GM19455 (cell line): ENCODE measurements at regions not wholly inside any gene's neighbourhood (a gene's known extent, or its start where the extent isn't known, plus 50 kb on each side); places are given as distances from the start of the nearest gene placed in this dataset.
"Not testable (repeated sequence)": the region's sequence is repeated elsewhere in the genome, so short reads cannot be mapped to it uniquely, and the experiment has no call there.

Experiments
- ATAC-seq: cut with Tn5 transposase; IDR thresholded peaks from one replicate; pipeline ENCODE4 v1.9.1; 2021; ENCODE audit not compliant: unreplicated experiment

GRCh38 chr1:60893136-60893930, 189.0 kb upstream of the NFIA start:
- no peak for ATAC-seq

DNA sequence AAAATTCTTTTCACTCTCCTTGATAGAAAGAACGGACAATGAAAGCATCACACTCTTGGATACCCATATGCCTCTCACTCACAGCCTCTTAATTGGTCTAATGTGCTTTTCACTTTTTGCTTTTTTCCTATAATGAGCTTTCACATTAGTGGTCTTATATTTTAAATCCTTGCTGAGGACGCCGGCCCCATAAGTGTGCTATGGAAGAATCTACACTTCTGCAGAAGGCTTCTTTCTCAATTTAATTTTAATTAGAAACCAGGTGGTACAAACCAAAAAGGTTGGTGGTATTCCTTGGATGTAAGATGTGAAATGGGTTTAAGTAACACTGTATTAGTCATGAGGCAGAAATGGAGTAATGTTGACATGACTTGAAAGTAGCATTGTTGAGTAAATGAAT, 190.6 kb upstream of the NFIA start:
- ATAC-seq = no peak

GRCh38 chr1:60891281-60891680, 191.1 kb upstream of the NFIA start:
- no peak for ATAC-seq

DNA sequence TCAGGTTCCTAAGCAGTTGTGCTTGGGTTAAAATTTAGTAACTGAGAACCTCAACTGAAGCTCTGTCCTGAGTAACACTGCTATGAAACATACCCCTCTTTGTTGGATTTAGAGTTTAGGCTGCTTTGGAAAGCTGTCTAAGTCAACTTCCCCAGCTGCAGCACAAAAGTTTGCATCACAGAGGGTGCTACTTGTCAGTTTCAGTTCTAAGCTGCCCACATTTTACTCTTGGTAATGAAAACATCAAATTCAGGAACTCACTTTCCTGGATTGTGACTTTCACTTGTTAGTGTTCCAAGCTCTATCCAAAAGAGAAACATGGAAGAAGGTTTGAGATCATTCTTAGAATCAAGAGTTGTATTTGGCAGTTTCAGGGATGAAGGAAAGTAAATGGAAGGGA, 191.7 kb upstream of the NFIA start:
- ATAC-seq = no peak

DNA sequence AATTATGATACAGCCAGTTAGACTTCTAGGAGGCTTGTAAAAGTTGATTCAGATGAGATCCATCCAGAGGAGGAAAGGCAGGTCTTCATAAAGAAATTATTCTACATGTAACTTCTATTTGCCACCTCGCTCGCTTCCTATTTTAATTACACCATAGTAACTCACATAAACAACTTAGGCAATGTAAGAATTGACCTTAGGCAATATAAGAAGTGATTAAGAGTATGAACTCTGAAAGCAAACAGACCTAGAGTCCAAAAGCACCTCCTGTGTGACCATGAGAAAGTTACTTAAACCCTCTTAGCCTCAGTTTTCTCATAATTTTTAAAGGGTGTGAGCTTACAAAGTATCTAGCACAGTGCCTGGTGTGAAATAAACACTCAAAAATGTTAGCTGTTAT, 192.7 kb upstream of the NFIA start:
- no peak for ATAC-seq

DNA sequence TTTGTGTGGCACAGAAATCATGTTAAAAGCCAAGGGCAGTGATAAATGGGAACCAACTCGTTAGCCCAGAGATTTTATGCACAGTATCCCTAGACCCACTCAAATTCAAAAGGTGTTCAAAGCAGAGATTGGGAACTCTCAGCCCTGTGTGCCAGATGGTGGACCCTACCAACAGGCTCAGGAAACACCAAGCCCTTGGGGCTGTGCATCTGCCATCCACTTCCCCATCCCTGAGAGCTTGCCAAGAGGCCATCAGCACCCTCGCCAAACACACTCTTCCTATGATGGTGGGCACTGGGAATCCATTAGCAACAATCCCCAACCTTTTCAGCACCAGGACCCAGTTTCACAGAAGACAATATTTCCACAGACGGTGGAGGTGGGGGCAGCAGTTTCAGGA, 194.2 kb upstream of the NFIA start:
- no peak for ATAC-seq

GRCh38 chr1:60886793-60887331, 195.5 kb upstream of the NFIA start:
- no peak for ATAC-seq

- ATAC-seq = no peak
Measured at GRCh38 chr1:60886090-60886489, 196.3 kb upstream of the NFIA start.

DNA sequence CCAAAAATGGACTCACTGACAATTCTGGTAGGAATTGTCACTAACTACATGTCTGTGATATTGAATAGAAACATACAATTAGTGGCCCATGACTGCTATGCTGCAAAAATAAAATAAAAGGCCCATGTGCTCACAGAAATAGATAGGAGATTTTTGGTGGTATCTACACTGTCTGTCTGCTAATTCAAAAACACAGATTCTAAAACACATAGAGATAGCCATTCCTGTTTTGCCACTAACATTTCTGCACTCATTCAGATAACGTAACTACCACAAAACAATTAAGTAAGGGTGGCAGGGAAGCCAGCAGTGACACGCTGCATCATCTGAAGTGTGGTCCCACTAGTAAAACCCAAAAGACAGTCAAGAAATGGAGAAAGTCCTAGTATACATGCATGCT, 202.2 kb upstream of the NFIA start:
- no peak for ATAC-seq

- no peak for ATAC-seq
Measured at GRCh38 chr1:60878323-60878722, 204.0 kb upstream of the NFIA start.

- no peak for ATAC-seq
Measured at GRCh38 chr1:60877376-60877775, 205.0 kb upstream of the NFIA start.

DNA sequence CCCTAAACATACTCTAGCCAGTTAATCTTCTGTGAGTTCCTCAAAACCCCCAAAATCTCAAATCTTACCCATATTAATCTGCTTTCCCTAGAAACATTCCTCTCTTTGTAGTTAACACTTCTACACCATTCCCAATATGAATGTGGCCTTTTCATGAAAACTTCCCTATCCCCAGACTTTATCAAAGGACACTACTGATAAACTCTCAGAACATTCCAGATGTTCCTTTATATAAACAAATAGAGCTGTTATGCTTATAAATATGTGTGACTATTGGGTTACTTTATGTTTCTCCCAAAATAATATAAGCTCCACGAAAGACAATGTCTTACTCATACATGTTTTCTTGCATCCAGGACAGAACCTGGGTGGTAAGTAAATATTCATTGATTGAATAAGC, 205.4 kb upstream of the NFIA start:
- ATAC-seq = no peak

DNA sequence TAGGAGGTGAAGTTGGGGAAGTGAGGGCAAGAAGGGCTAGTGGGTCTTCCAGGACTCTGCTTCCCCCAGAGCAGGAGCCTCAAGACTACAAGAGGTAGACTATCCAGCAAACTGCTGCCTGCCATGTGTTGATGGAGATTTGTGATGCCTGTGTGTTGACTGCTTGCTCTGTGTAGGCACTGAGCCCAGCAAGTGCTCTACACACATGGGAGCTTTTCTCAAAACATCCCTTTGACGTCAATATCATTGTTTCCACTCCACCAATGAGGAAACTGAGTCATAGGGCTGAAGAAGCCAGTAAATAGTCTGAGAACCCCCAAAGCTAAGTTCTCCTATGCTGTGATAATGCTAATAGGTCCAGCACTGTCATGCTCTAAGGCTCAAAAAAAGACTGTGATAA, 207.2 kb upstream of the NFIA start:
- no peak for ATAC-seq

DNA sequence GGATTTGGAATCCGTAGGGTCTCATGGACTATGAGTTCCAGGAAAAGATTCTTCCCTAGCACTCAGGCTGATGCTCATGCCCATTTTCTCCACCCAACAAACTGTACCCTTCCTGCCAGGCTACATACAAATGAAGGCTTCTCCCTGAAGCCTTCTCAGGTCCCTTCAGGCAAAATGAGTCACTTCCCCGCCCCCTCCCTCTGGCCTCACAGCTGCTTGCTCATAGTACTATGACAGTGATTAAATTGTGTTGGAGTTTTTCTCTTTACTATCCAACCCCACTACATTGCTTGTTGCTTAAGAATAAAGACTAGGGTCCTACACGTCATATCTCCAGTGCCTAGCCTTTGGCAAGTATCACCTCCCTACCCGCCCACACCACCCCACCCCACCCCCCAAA, 207.6 kb upstream of the NFIA start:
- no peak for ATAC-seq

DNA sequence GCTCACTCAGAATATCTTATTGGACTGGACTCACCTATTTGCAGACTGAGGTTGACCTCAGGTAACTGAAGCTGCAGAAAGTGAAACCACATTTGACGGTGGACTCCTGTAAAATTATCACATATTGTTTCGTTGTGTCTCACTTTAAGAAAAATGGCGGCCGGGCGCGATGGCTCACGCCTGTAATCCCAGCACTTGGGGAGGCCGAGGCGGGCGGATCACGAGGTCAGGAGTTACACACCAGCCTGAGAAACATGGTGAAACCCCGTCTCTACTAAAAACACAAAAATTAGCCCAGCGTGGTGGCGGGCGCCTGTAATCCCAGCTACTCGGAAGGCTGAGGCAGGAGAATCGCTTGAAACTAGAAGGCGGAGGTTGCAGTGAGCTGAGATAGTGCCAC, 209.0 kb upstream of the NFIA start:
- not testable (repeated sequence) for ATAC-seq

- no peak for ATAC-seq
Measured at GRCh38 chr1:60872426-60873054, 209.8 kb upstream of the NFIA start.

GRCh38 chr1:60870269-60870865, 212.0 kb upstream of the NFIA start:
- no peak for ATAC-seq

DNA sequence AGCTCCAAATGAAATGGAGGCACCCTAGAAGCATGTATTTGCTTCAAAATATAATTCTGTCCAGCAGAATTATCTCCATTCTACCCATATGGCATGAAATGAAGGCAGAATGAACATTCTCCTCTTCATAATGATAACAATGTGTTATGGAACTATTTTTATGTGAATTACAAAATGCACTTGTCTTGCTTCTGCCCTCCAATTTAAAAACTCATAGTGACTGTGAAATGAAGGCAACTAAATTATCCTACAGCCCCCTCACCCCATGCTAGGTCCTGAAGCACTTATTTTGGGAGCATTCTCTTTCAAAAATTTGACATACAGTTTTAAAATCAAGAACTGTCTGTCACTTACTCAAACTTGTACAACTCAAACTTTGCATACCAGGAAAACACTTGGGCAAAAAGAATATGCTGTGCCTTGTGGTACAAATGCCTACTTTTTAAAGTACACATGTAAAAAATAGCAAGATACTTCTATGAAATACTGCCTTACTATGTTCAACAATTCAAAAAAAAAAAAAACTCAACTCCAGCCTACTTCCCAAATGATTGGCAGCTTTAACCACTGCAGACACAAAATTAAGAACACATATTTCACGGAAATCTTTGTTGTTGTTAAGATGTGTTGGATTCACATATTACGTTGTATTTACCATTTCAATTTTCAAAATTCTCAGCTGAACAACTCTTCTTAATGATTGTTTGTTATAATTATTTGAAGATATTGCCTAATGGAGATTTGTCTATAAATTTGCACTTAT, 213.3 kb upstream of the NFIA start:
- ATAC-seq = no peak

GRCh38 chr1:60867782-60868181, 214.6 kb upstream of the NFIA start:
- ATAC-seq = no peak

DNA sequence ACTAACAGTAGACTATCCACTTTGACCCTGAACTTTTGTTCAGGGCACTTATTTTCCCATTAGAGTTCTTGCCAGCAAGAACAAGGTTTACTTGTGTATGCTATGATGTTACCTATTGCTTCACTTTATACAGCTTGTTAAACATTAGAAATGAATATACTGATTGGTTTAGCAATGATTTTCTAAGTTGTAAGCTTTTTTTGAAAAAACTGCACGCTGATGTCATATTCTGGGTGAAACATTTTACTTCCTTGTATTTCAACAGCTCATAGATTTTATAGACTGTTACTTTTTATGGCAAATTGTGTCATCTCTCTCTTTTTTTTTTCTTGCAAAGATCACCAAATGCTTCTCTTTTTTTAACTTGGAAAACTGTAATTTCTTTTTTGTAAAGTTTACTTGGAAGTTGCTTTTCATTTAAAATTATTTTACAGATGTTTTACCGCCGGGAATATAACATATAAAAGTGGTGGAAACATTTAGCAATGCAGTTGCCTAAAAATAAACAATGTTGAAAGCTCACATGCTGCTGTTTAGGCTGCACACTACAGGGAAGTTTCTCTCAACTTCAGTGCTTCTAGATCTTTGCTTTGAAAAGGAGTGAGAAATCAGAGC, 215.3 kb upstream of the NFIA start:
- no peak for ATAC-seq
